ENCODE measurements at regions not wholly inside any gene's neighbourhood (a gene's known extent, or its start where the extent isn't known, plus 50 kb on each side); places are given as distances from the start of the nearest gene placed in this dataset.

GRCh38 chrX:7789200-7789599 lies 53.8 kb upstream of the VCX start:
- no peak for DNase-seq

GRCh38 chrX:7788334-7788733 lies 54.6 kb upstream of the VCX start:
- DNase-seq, result no peak

- DNase-seq, result no peak
Observed at GRCh38 chrX:7787714-7788113, 55.3 kb upstream of the VCX start.

GRCh38 chrX:7784580-7784979 lies 58.4 kb upstream of the VCX start:
- no peak for DNase-seq

- DNase-seq, result no peak
Observed at GRCh38 chrX:7779644-7780043, 63.3 kb upstream of the VCX start.

- DNase-seq, result no peak
Observed at GRCh38 chrX:7775987-7776386, 67.0 kb upstream of the VCX start.

- DNase-seq, result no peak
Observed at GRCh38 chrX:7771788-7772438, 71.1 kb upstream of the VCX start.

- no peak for DNase-seq
Observed at GRCh38 chrX:7759830-7760229, 83.1 kb upstream of the VCX start.

- DNase-seq, result no peak
Observed at GRCh38 chrX:7746856-7747255, 96.1 kb upstream of the VCX start.

GRCh38 chrX:7730071-7730470 lies 112.9 kb upstream of the VCX start:
- peak in 2 of 56 donors; percentile 0 for DNase-seq

GRCh38 chrX:7720519-7720918 lies 122.5 kb upstream of the VCX start:
- no peak for DNase-seq

GRCh38 chrX:7714351-7714750 lies 128.6 kb upstream of the VCX start:
- DNase-seq, result no peak

GRCh38 chrX:7711167-7711566 lies 131.8 kb upstream of the VCX start:
- DNase-seq, result no peak

- DNase-seq, result no peak
Observed at GRCh38 chrX:7709845-7710244, 133.1 kb upstream of the VCX start.

- DNase-seq, result no peak
Observed at GRCh38 chrX:7706032-7706431, 136.9 kb upstream of the VCX start.

- DNase-seq, result no peak
Observed at GRCh38 chrX:7704205-7704604, 138.8 kb upstream of the VCX start.

GRCh38 chrX:7698248-7698647 lies 144.7 kb upstream of the VCX start:
- DNase-seq, result no peak

- no peak for DNase-seq
Observed at GRCh38 chrX:7690842-7691241, 152.1 kb upstream of the VCX start.

GRCh38 chrX:7689791-7690412 lies 153.1 kb upstream of the VCX start:
- no peak for DNase-seq

- no peak for DNase-seq
Observed at GRCh38 chrX:7680181-7680580, 162.8 kb upstream of the VCX start.

- no peak for DNase-seq
Observed at GRCh38 chrX:7654316-7654715, 188.7 kb upstream of the VCX start.

GRCh38 chrX:7647831-7648230 lies 195.1 kb upstream of the VCX start:
- no peak for DNase-seq

- DNase-seq, result no peak
Observed at GRCh38 chrX:7641141-7641540, 201.8 kb upstream of the VCX start.

- no peak for DNase-seq
Observed at GRCh38 chrX:7640392-7640791, 202.6 kb upstream of the VCX start.

Measured in amygdala (tissue), 56 donors.